Lower lobe of right lung (tissue), 2 donors: ENCODE measurements at regions not wholly inside any gene's neighbourhood (a gene's known extent, or its start where the extent isn't known, plus 50 kb on each side); places are given as distances from the start of the nearest gene placed in this dataset.
A peak's percentile ranks its signal among the peaks of the same experiment; 100 is the strongest.

Experiments
- ATAC-seq, 2 donors: fragments of 200-7000 bp; cut with Tn5 transposase; one replicate each; pipeline ENCODE4 v1.9.1; 2020 to 2022; ENCODE audit warnings: mild to moderate bottlenecking in 2 of 2, moderate library complexity in 2 of 2
- DNase-seq: peaks from one replicate; pipeline ENCODE4 v3.0.0-alpha.2; 2020
- H3K27ac ChIP-seq: fragments of 200-600 bp; one replicate; pipeline ENCODE4 v1.8.0; 2022
- H3K27me3 ChIP-seq: fragments of 200-600 bp; one replicate; pipeline ENCODE4 v1.8.0; 2022; ENCODE audit warnings: low read depth
- H3K36me3 ChIP-seq: fragments of 200-600 bp; one replicate; pipeline ENCODE4 v1.8.0; 2022; ENCODE audit warnings: mild to moderate bottlenecking
- H3K4me1 ChIP-seq: fragments of 200-600 bp; one replicate; pipeline ENCODE4 v1.8.0; 2022
- H3K4me3 ChIP-seq: fragments of 200-600 bp; one replicate; pipeline ENCODE4 v1.8.0; 2022; ENCODE audit warnings: mild to moderate bottlenecking
- H3K9me3 ChIP-seq: fragments of 200-600 bp; one replicate; pipeline ENCODE4 v1.8.0; 2022
- CTCF ChIP-seq: fragments of 200-600 bp; IDR thresholded peaks from one replicate; pipeline ENCODE4 v1.8.0; 2022; ENCODE audit warnings: antibody characterized with exemption, mild to moderate bottlenecking
- intact Hi-C: fragments of 100-400 bp; cut with DNase I; formaldehyde crosslinking; loops from one replicate; pipeline ENCODE4 v1.11.0; 2022
- donor health status: DM: no; HTN: yes; CAD: no; lungs with severe emphysema.

GRCh38 chr3:187618722-187619121, 51.5 kb downstream of the SST start:
- Histone ChIP-seq H3K9me3 (no peaks in the 10 kb centered on the region), H3K27me3 (no peaks in the 10 kb centered on the region), H3K27ac (no peak overlapping the region), H3K4me1 (no peaks in the 10 kb centered on the region), H3K4me3 (no peak overlapping the region), H3K36me3 (no peaks in the 10 kb centered on the region)
- intact Hi-C loops = no loop called here
- DNase-seq (no peak), ATAC-seq (no peak)
- TF ChIP-seq CTCF = no peak

- H3K27me3 ChIP-seq = no peaks in the 10 kb centered on the region
- no peak for TF ChIP-seq CTCF
- no peaks in the 10 kb centered on the region for H3K9me3 ChIP-seq
- ATAC-seq (no peak), DNase-seq (no peak)
- no peak overlapping the region for H3K4me3 ChIP-seq
- no peaks in the 10 kb centered on the region for H3K4me1 ChIP-seq
- H3K27ac ChIP-seq = no peak overlapping the region
- no peaks in the 10 kb centered on the region for H3K36me3 ChIP-seq
- intact Hi-C loops = no loop called here
Measured at GRCh38 chr3:187617213-187617612, 53.0 kb downstream of the SST start.

- peak; percentile 74 for TF ChIP-seq CTCF
- Histone ChIP-seq H3K27ac (no peak overlapping the region), H3K36me3 (no peaks in the 10 kb centered on the region), H3K9me3 (no peaks in the 10 kb centered on the region), H3K4me1 (no peaks in the 10 kb centered on the region), H3K4me3 (no peak overlapping the region), H3K27me3 (no peaks in the 10 kb centered on the region)
- DNase-seq (peak; percentile 53), ATAC-seq (peak; percentile 54 to 56)
- intact Hi-C loops = no loop called here
Measured at GRCh38 chr3:187616307-187616972, 53.8 kb downstream of the SST start.

- no peaks in the 10 kb centered on the region for H3K9me3 ChIP-seq
- no peak for TF ChIP-seq CTCF
- ATAC-seq (no peak), DNase-seq (no peak)
- no peaks in the 10 kb centered on the region for H3K27me3 ChIP-seq
- H3K27ac ChIP-seq = no peak overlapping the region
- no peaks in the 10 kb centered on the region for H3K4me1 ChIP-seq
- H3K4me3 ChIP-seq = no peak overlapping the region
- intact Hi-C loops = no loop called here
- no peaks in the 10 kb centered on the region for H3K36me3 ChIP-seq
Measured at GRCh38 chr3:187615630-187616029, 54.6 kb downstream of the SST start.

- no peak for DNase-seq
- TF ChIP-seq CTCF = no peak
- no peak for ATAC-seq
- Histone ChIP-seq H3K27ac (no peak overlapping the region), H3K4me3 (no peak overlapping the region), H3K27me3 (no peaks in the 10 kb centered on the region), H3K9me3 (no peaks in the 10 kb centered on the region), H3K4me1 (no peaks in the 10 kb centered on the region), H3K36me3 (no peaks in the 10 kb centered on the region)
- intact Hi-C loops = no loop called here
Measured at GRCh38 chr3:187612656-187613055, 57.5 kb downstream of the SST start.
